NB4 (cell line): ENCODE measurements at regions not wholly inside any gene's neighbourhood (a gene's known extent, or its start where the extent isn't known, plus 50 kb on each side); places are given as distances from the start of the nearest gene placed in this dataset.

Experiments
- POLR2A ChIP-seq: IDR thresholded peaks from 2 replicates; pipeline ENCODE4 v1.6.1; 2011; ENCODE audit warnings: mild to moderate bottlenecking; ENCODE audit not compliant: insufficient read length; ENCODE audit errors: extremely low read depth
- TF ChIP-seq, protein P1 (sequence below): IDR thresholded peaks from one replicate; pipeline ENCODE4 v1.5.1; 2012; ENCODE audit warnings: low read depth, low read length

DNA sequence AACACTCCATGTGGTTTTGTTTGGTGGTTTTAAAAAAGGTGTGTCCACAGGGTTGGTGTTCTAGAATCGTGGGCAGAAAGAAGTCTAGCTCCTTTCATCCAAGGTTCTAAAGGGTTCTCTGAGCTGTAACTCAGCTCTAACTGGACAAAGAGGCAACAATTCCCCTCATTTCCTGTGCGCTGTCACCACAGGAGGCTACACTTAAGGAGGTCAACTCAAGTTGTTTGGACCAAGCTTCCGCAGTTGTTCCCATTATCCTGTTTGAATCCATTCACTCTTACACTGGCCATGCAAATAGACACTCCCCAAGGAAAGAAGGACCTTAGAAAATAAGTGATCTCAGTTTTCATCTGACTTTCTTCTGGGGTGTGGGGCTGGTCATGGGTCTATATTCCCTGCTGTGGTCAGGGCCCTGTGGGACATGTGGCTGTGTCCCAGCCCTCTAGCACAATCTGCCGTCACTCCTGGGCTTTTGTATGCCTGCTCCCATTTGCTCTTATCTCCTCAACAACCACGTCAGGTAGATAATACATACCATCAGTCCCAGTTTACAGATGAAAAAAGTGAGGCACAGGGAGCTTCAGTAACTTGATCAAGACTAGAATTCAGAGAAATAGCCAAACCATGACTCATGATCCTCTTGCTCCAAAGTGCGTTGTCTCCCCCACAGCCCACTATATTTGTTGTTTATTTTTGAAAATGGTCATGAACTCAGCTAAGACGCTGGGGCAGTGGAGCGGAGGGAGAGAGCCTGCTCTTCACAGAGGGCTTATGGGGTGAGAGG lies 103.6 kb downstream of the RHOU start:
- TF ChIP-seq POLR2A, result no peak
- TF ChIP-seq, protein P1, sequence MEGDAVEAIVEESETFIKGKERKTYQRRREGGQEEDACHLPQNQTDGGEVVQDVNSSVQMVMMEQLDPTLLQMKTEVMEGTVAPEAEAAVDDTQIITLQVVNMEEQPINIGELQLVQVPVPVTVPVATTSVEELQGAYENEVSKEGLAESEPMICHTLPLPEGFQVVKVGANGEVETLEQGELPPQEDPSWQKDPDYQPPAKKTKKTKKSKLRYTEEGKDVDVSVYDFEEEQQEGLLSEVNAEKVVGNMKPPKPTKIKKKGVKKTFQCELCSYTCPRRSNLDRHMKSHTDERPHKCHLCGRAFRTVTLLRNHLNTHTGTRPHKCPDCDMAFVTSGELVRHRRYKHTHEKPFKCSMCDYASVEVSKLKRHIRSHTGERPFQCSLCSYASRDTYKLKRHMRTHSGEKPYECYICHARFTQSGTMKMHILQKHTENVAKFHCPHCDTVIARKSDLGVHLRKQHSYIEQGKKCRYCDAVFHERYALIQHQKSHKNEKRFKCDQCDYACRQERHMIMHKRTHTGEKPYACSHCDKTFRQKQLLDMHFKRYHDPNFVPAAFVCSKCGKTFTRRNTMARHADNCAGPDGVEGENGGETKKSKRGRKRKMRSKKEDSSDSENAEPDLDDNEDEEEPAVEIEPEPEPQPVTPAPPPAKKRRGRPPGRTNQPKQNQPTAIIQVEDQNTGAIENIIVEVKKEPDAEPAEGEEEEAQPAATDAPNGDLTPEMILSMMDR, result no peak
